HG02678 (cell line): ENCODE measurements at regions not wholly inside any gene's neighbourhood (a gene's known extent, or its start where the extent isn't known, plus 50 kb on each side); places are given as distances from the start of the nearest gene placed in this dataset.

ENCODE experiments used
- ATAC-seq: cut with Tn5 transposase; IDR thresholded peaks from one replicate; pipeline ENCODE4 v1.9.1; 2021; ENCODE audit warnings: mild to moderate bottlenecking, moderate library complexity; ENCODE audit not compliant: unreplicated experiment

GRCh38 chr1:198861636-198862035 is 222.8 kb downstream of the PTPRC start:
- ATAC-seq, result no peak

- ATAC-seq, result no peak
Observed at GRCh38 chr1:198864695-198865094, 225.9 kb downstream of the PTPRC start.

- no peak for ATAC-seq
Observed at GRCh38 chr1:198865319-198865718, 226.5 kb downstream of the PTPRC start.

- no peak for ATAC-seq
Observed at GRCh38 chr1:198867182-198867581, 228.3 kb downstream of the PTPRC start.

DNA sequence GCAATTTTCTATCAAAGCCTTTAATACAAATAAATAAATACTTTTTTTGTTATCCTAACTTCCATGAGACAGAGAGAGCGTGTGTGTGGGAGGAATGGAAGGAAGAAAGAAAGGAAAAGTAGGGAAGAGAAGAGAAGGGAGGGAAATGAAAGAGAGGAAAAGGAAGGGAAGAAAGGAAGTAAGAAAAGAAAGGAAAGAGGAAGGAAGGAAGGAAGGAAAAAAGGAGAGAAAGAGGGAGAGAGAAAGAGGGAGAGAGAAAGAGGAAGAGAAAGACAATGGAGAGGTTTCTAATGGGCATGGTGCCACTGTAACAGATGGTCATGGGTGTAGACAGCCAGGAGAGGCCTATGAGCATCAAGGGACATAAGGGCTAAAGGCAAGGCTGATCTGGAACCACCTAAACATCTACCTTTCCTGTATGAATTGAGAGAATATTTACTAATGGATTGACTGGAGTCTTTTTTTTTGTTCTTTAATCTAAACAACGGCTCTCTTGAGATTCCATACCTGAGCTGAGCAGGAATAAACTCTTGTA is 234.9 kb downstream of the PTPRC start:
- ATAC-seq, result no peak

- ATAC-seq, result no peak
Observed at GRCh38 chr1:198876371-198876871, 237.6 kb downstream of the PTPRC start.

DNA sequence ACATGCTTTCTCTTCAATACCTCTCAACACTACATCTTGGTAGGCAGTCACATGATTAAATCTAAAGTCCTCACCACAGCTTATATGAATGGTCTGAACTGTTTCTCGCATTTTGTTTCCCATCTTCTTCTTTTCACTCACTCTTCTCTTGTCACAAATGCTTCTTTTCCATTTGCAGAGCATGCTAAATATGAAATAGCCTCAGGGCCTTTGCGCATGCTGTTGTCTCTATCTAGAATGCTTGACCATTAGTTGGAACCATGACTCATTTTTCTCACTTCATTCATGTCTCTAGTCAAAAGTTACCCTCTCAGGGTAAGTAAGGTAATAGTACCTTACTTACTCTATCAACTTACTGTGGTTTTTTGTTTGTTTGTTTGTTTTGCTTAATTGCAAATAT is 239.7 kb downstream of the PTPRC start:
- ATAC-seq, result no peak

DNA sequence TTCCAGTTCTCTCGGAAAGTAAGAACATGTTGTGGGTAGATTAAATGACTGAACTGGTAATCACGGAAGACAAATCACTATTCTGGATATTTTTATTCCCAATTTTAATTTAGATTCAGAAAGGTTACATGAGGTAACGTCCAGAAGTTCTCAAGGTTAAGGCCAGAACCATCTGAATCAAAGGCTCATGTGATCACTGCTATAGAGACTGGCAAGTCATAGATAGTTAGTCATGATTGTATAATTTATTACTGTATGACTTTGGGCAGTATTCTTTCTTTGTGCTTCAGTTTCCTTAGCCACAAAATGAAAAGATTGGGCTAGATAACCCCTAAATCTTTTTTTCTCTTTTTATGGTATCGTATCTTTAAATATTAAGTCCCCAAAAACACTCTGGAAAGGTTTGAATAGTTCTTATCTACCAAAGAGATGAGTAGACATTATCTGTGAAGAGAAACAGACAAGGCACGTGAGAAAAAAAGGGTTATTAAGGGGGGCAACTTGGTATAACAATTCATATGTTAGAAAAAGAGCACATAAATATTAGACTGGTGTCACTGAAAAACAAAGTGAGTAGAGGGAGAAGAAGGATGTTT is 241.0 kb downstream of the PTPRC start:
- ATAC-seq, result no peak

- ATAC-seq, result no peak
Observed at GRCh38 chr1:198880397-198880796, 241.6 kb downstream of the PTPRC start.

DNA sequence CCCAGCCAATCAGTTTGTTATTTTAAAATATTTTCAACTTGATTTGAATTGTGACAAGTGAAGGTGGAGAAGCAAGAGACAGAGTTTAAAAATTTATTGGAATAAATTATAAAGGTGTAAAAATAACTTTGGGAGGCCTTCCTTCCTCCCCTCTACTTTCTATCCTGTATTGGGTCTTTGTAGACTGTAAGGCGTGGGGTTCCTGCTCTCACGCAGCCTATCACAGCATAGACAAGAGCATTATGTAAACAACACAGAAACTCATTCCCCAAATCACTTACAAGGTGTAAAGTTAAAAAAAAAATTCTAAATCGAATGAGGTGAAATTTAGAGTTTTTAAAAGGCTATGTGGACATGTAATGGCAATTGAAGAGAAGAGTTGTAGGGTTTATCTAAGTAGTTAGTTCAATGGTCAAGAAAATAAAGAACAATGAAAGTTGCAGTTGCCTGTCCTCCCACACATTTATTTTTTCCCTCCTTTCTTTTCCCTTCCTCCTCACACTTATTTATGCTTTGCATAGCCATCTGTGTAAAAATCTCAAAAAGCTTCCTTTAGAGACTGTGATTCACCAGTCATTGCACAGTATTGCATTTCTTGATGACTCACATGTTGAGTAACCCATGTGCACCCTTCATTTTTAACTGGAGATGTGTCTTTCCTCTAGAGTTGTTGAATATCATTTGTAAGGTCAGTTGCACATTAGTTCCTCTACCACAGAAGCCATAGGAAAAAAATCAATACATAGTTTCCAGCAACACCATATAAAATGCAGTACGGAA is 242.2 kb downstream of the PTPRC start:
- no peak for ATAC-seq

- no peak for ATAC-seq
Observed at GRCh38 chr1:198883184-198883583, 244.3 kb downstream of the PTPRC start.

DNA sequence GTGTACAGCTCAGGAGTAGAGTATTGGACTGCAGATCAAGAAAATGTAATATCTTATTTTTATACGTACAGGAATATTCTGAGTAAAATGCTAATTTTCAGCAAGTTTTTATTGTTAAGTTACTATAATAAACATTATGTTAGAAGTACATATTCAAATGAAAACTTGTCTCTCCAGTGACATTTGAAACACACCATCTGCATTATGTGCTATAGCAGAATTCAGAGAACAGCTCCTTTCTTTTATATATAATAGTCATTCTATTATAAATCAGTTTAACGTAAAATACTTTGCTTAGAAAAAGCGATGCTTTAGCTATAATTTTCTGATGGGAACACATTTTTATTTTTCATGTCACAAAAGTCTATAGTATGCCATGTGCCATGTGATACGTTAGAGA is 249.0 kb downstream of the PTPRC start:
- ATAC-seq, result no peak

DNA sequence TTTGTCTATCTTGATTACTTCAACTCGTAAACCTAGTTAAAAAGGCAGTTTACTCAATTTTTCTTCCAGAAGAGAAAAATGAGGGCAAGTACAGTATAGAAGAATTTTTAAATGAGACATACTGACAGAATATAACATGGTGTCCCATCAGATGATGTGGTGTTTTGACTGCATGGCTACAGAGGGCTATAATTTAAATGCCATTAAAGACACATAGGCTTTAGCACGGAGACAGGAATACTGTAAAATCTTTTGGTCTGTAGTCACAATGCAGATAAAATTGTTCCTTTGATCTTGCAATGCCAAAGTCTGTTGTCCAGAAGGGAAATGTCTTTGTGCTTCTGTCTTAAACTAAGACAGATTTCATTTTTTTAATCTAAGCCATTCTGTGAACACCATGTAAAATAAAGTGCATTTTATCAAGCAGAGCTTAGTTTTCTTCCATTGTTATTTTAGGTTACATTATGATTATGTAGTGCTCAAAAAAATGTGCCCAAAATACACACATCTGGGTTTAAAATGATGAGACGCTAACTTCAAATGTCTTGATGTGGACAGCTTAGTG is 249.6 kb downstream of the PTPRC start:
- no peak for ATAC-seq

DNA sequence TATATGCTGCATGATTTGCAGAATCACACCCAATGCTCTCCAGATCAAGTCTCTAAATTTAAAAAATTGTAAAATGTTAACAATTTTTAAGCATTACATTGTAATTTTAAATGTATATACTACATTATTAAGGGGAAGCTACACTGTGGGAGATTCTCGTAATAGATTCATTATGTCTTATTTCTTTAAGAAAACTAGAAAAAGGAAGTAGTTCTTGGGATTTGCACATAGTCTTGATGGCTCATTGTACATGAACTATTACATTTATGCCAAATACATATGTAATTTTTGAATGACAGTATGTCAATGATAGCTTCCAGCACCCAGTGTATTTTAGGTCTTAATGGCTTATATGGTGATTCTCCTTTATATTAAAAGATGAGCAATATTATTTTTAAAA is 250.3 kb downstream of the PTPRC start:
- no peak for ATAC-seq

DNA sequence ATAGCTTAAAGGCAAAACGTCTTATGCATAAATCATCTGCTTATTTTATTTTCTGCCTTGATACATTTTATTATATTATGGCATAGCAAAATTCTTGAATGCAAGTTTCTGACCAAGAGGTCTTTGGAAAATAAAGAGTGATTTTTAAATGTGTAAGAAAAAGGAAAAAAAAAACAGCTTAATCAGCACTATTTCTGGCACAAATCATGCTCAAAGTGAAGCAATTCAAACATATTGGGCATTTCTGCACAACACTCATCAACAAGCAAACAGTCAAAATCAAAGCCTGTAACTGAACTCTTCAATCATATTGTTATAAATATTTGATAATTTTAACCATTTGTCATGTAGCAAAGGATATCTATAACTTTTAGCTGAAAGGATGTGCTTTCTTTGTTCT is 250.9 kb downstream of the PTPRC start:
- no peak for ATAC-seq

- no peak for ATAC-seq
Observed at GRCh38 chr1:198890214-198890930, 251.5 kb downstream of the PTPRC start.

- ATAC-seq, result no peak
Observed at GRCh38 chr1:198892065-198892464, 253.2 kb downstream of the PTPRC start.

DNA sequence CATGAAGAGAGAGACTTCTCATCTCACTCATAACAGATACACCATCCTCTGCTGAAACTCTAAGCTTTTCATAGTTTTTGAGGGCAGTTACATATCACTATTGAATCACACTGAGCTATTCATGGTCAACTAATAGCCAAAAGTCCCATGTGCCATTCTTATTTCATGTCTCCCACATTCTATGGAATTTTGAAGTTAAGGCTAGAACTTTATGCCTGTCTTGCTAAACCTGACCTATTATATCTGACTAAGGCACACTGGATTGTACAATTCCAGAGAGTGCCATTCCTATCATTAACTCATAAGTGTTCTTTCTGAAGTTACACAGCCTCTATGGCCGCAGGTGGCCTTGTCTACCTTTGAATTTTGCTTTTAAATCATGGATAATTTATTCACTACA is 254.3 kb downstream of the PTPRC start:
- no peak for ATAC-seq

DNA sequence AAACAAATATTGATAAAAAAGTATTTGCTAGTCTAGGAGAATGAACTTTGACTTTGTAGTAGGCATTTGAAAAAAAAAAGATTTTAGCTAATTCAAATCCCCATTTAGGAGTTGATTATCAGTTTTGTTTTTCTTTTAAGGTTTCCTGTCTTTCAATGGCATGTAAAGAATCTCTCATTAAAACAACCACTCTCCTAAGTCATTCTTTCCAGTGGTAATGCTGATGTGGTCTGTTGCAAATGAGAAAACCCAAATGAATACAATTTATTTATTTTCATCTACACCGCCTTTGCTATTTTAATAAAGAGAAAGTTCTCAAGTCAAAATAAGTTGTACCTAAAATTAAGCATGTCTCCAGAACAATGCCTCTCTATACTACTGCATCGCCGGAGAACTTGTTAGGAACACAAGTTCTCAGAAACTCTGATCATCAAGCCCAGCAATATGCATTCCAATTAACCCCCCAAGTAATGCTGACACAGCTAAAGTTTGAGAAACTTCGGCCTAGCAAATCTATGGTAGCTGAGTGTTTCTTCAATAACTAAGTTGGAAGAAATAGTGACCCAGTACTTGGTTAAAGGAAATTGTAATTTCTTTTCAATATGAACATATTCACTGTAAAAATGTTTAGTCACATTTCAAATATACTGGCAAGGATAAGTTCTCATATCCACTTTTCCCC is 255.1 kb downstream of the PTPRC start:
- ATAC-seq, result no peak

DNA sequence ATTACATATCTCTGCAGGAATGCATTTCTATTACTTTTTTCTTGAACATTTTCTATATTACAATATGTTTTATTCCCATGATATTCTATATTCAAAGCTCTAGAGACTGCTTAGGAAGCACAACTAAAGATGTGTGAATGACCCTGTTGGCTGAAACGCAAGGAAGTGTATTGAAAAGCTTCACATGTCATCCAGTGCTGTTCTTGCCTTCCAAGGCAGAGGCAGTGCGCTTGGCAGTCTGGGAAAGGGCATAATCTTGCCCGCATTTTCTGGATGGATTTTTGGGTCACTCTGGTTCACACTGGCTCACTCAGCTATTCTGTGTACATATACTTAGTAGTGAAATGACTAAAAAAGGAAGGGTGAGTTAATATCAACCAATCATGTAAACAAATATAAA is 262.4 kb downstream of the PTPRC start:
- no peak for ATAC-seq

DNA sequence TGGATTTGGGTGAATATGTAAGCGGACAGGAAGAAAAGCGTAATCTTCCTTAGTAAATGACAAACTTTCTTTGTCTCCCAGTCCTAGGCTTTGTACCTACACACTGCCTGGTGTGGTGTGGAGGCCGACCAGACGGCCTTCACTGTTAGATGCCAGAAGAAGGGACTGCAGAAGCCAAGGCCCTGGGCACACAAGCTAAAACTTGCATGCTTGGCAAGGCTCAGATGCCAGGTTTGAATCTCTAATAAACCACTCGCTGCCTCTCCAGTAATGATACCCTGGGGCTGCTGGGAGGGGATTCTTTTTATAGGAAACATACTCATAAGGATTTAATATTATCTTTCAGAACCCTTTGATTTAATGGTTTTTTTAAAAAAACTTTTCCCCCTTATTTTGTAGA is 263.8 kb downstream of the PTPRC start:
- ATAC-seq, result no peak
